GM12875 (cell line): ENCODE measurements at regions not wholly inside any gene's neighbourhood (a gene's known extent, or its start where the extent isn't known, plus 50 kb on each side); places are given as distances from the start of the nearest gene placed in this dataset.

Experiments used
- H3K4me3 ChIP-seq: one replicate; pipeline ENCODE4 v1.5.1; 2011; ENCODE audit warnings: low read depth, low read length, control low read depth
- TF ChIP-seq, protein P1 (sequence below): IDR thresholded peaks from 2 replicates; pipeline ENCODE4 v1.5.1; 2011; ENCODE audit warnings: low read depth, mild to moderate bottlenecking, control low read depth, inconsistent platforms, low read length, moderate library complexity, borderline replicate concordance; ENCODE audit not compliant: insufficient read depth

- TF ChIP-seq, protein P1, sequence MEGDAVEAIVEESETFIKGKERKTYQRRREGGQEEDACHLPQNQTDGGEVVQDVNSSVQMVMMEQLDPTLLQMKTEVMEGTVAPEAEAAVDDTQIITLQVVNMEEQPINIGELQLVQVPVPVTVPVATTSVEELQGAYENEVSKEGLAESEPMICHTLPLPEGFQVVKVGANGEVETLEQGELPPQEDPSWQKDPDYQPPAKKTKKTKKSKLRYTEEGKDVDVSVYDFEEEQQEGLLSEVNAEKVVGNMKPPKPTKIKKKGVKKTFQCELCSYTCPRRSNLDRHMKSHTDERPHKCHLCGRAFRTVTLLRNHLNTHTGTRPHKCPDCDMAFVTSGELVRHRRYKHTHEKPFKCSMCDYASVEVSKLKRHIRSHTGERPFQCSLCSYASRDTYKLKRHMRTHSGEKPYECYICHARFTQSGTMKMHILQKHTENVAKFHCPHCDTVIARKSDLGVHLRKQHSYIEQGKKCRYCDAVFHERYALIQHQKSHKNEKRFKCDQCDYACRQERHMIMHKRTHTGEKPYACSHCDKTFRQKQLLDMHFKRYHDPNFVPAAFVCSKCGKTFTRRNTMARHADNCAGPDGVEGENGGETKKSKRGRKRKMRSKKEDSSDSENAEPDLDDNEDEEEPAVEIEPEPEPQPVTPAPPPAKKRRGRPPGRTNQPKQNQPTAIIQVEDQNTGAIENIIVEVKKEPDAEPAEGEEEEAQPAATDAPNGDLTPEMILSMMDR: no peak
These were observed 275.0 kb downstream of the GAS1 start for GRCh38 chr9:86672301-86672700.

DNA sequence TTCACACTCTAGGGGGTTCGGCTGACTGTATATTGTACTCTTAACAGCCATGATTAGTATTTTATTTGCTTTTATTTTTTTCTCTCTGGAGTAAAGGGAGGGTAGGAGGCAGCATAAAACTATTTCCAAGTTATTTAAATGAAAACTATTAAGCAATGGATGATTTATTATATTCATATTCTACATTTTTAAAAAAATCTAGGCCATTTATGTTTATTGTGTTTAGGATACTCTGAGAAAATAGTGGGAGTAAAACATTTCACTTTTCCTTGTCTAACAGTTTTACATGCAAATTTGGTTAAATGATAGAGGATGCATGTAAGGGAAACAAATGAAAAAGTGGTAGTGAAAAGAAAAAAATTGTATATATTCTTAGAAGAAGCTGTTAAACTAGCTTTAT lies 276.3 kb downstream of the GAS1 start:
- TF ChIP-seq, protein P1: no peak
- H3K4me3 ChIP-seq: no peak overlapping the region

More at GRCh38 chr9:86672301-86672700, 275.0 kb downstream of the GAS1 start:
- no peak overlapping the region for H3K4me3 ChIP-seq

GRCh38 chr9:86670536-86670935 lies 276.8 kb downstream of the GAS1 start:
- H3K4me3 ChIP-seq: no peak overlapping the region

GRCh38 chr9:86670076-86670475 lies 277.2 kb downstream of the GAS1 start:
- no peak overlapping the region for H3K4me3 ChIP-seq
- TF ChIP-seq, protein P1: no peak

More at GRCh38 chr9:86670536-86670935, 276.8 kb downstream of the GAS1 start:
- TF ChIP-seq, protein P1: no peak

- no peak overlapping the region for H3K4me3 ChIP-seq
- TF ChIP-seq, protein P1: no peak
These were observed 277.9 kb downstream of the GAS1 start for GRCh38 chr9:86669422-86669821.

DNA sequence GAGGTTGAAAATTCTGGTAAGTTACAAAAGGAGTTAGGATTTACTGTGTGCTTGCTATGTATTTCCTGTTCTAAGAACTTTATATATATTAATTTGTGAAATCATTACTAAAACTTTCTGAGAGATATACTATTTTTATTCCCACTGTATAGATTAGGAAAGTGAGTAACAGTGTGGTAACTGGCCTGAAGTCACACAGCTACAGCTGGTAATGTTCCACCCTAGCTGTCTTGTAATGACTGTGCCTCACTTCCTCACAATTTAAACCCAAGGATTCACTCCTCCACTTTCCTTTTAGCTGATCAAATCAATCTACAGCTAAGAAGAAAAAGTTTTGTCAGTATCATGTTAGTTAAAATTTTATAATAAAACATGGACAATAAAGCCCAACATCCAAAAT lies 278.8 kb downstream of the GAS1 start:
- no peak overlapping the region for H3K4me3 ChIP-seq
- TF ChIP-seq, protein P1: no peak

GRCh38 chr9:86667307-86667706 lies 280.0 kb downstream of the GAS1 start:
- TF ChIP-seq, protein P1: no peak

More at GRCh38 chr9:86667307-86667706, 280.0 kb downstream of the GAS1 start:
- H3K4me3 ChIP-seq: no peak overlapping the region
